Stomach smooth muscle (tissue), 2 donors: ENCODE measurements at regions not wholly inside any gene's neighbourhood (a gene's known extent, or its start where the extent isn't known, plus 50 kb on each side); places are given as distances from the start of the nearest gene placed in this dataset.

Experiments used
- H3K27ac ChIP-seq: one replicate; pipeline ENCODE4 v1.7.0; 2013; ENCODE audit warnings: mild to moderate bottlenecking, low read length, inconsistent platforms
- H3K27me3 ChIP-seq, 2 donors: one replicate each; pipeline ENCODE4 v1.7.0; 2013; ENCODE audit warnings: low read length in 2 of 2; ENCODE audit not compliant: insufficient read depth in 2 of 2, control insufficient read depth in 1 of 2
- H3K36me3 ChIP-seq, 2 donors: one replicate each; pipeline ENCODE4 v1.7.0; 2013; ENCODE audit warnings: low read length in 2 of 2; ENCODE audit not compliant: control insufficient read depth in 2 of 2, insufficient read depth in 2 of 2
- H3K4me1 ChIP-seq: one replicate; pipeline ENCODE4 v1.7.0; 2013; ENCODE audit warnings: low read length; ENCODE audit not compliant: control insufficient read depth, insufficient read depth
- H3K4me3 ChIP-seq, 2 donors: one replicate each; pipeline ENCODE4 v1.7.0; 2013; ENCODE audit warnings: low read length in 2 of 2
- H3K9ac ChIP-seq, 2 donors: one replicate each; pipeline ENCODE4 v1.7.0; 2013; ENCODE audit warnings: low read length in 2 of 2, mild to moderate bottlenecking in 1 of 2
- H3K9me3 ChIP-seq, 2 donors: one replicate each; pipeline ENCODE4 v1.7.0; 2013; ENCODE audit warnings: low read length in 2 of 2; ENCODE audit not compliant: control insufficient read depth in 2 of 2
- donor health status: healthy.
- donor health status: Pancreatic carcinoma.

- no peak overlapping the region for H3K9ac ChIP-seq
- H3K27ac ChIP-seq = no peak overlapping the region
- no peaks in the 10 kb centered on the region for H3K27me3 ChIP-seq
- no peak overlapping the region for H3K4me3 ChIP-seq
- no peaks in the 10 kb centered on the region for H3K9me3 ChIP-seq
- no peaks in the 10 kb centered on the region for H3K4me1 ChIP-seq
- no peaks in the 10 kb centered on the region for H3K36me3 ChIP-seq
Observed at GRCh38 chr1:73778471-73778870, 419.5 kb downstream of the LRRIQ3 start.

- H3K9me3 ChIP-seq = no peaks in the 10 kb centered on the region
- H3K36me3 ChIP-seq = no peaks in the 10 kb centered on the region
- no peaks in the 10 kb centered on the region for H3K27me3 ChIP-seq
- H3K27ac ChIP-seq = no peak overlapping the region
- H3K9ac ChIP-seq = no peak overlapping the region
- no peaks in the 10 kb centered on the region for H3K4me1 ChIP-seq
- no peak overlapping the region for H3K4me3 ChIP-seq
Observed at GRCh38 chr1:73775896-73776295, 422.1 kb downstream of the LRRIQ3 start.

GRCh38 chr1:73772941-73773340, 425.0 kb downstream of the LRRIQ3 start:
- Histone ChIP-seq H3K4me3 (no peak overlapping the region), H3K27me3 (no peaks in the 10 kb centered on the region), H3K36me3 (no peaks in the 10 kb centered on the region), H3K9me3 (no peaks in the 10 kb centered on the region), H3K4me1 (no peaks in the 10 kb centered on the region), H3K9ac (no peak overlapping the region), H3K27ac (no peak overlapping the region)

- no peaks in the 10 kb centered on the region for H3K36me3 ChIP-seq
- H3K9ac ChIP-seq = no peak overlapping the region
- H3K4me1 ChIP-seq = no peaks in the 10 kb centered on the region
- H3K9me3 ChIP-seq = no peaks in the 10 kb centered on the region
- H3K27ac ChIP-seq = no peak overlapping the region
- H3K4me3 ChIP-seq = no peak overlapping the region
- H3K27me3 ChIP-seq = no peaks in the 10 kb centered on the region
Observed at GRCh38 chr1:73771396-73771795, 426.6 kb downstream of the LRRIQ3 start.

- Histone ChIP-seq H3K27ac (no peak overlapping the region), H3K27me3 (no peaks in the 10 kb centered on the region), H3K9ac (no peak overlapping the region), H3K36me3 (no peaks in the 10 kb centered on the region), H3K4me3 (no peak overlapping the region), H3K4me1 (no peaks in the 10 kb centered on the region), H3K9me3 (no peaks in the 10 kb centered on the region)
Observed at GRCh38 chr1:73770109-73770905, 427.7 kb downstream of the LRRIQ3 start.

GRCh38 chr1:73766786-73767348, 431.1 kb downstream of the LRRIQ3 start:
- Histone ChIP-seq H3K9me3 (no peaks in the 10 kb centered on the region), H3K9ac (no peak overlapping the region), H3K4me3 (no peak overlapping the region), H3K4me1 (no peaks in the 10 kb centered on the region), H3K27ac (no peak overlapping the region), H3K27me3 (no peaks in the 10 kb centered on the region), H3K36me3 (no peaks in the 10 kb centered on the region)

GRCh38 chr1:73765551-73766233, 432.3 kb downstream of the LRRIQ3 start:
- Histone ChIP-seq H3K36me3 (no peaks in the 10 kb centered on the region), H3K4me1 (no peaks in the 10 kb centered on the region), H3K27me3 (no peaks in the 10 kb centered on the region)

GRCh38 chr1:73761559-73761958, 436.4 kb downstream of the LRRIQ3 start:
- Histone ChIP-seq H3K9ac (no peak overlapping the region), H3K27me3 (no peaks in the 10 kb centered on the region), H3K4me1 (no peaks in the 10 kb centered on the region), H3K4me3 (no peak overlapping the region), H3K36me3 (no peaks in the 10 kb centered on the region), H3K27ac (no peak overlapping the region), H3K9me3 (no peaks in the 10 kb centered on the region)

More at GRCh38 chr1:73765551-73766233, 432.3 kb downstream of the LRRIQ3 start:
- no peak overlapping the region for H3K9ac ChIP-seq
- H3K9me3 ChIP-seq = no peaks in the 10 kb centered on the region
- no peak overlapping the region for H3K27ac ChIP-seq
- H3K4me3 ChIP-seq = no peak overlapping the region

GRCh38 chr1:73759011-73759410, 439.0 kb downstream of the LRRIQ3 start:
- no peaks in the 10 kb centered on the region for H3K36me3 ChIP-seq
- H3K27me3 ChIP-seq = no peaks in the 10 kb centered on the region
- H3K27ac ChIP-seq = no peak overlapping the region
- H3K9me3 ChIP-seq = no peaks in the 10 kb centered on the region
- no peak overlapping the region for H3K9ac ChIP-seq
- H3K4me3 ChIP-seq = no peak overlapping the region
- H3K4me1 ChIP-seq = no peaks in the 10 kb centered on the region

GRCh38 chr1:73756817-73757216, 441.2 kb downstream of the LRRIQ3 start:
- no peaks in the 10 kb centered on the region for H3K9me3 ChIP-seq
- no peak overlapping the region for H3K9ac ChIP-seq
- no peaks in the 10 kb centered on the region for H3K36me3 ChIP-seq
- no peak overlapping the region for H3K27ac ChIP-seq
- no peak overlapping the region for H3K4me3 ChIP-seq
- no peaks in the 10 kb centered on the region for H3K27me3 ChIP-seq
- H3K4me1 ChIP-seq = no peaks in the 10 kb centered on the region

GRCh38 chr1:73755649-73756048, 442.3 kb downstream of the LRRIQ3 start:
- Histone ChIP-seq H3K4me3 (no peak overlapping the region), H3K9ac (no peak overlapping the region), H3K36me3 (no peaks in the 10 kb centered on the region), H3K4me1 (no peaks in the 10 kb centered on the region), H3K9me3 (no peaks in the 10 kb centered on the region), H3K27me3 (no peaks in the 10 kb centered on the region), H3K27ac (no peak overlapping the region)
